ENCODE measurements at regions not wholly inside any gene's neighbourhood (a gene's known extent, or its start where the extent isn't known, plus 50 kb on each side); places are given as distances from the start of the nearest gene placed in this dataset.

- TF ChIP-seq ELF1 (IDR thresholded peaks at IDR 0.05): no peak
- TF ChIP-seq CTCF (IDR thresholded peaks at IDR 0.05): no peak
- no peak for TF ChIP-seq TAF1 (IDR thresholded peaks at IDR 0.05; ENCODE audit: borderline replicate concordance, low read depth, low read length)
- TF ChIP-seq SMC3 (IDR thresholded peaks at IDR 0.05; ENCODE audit: low read depth, low read length): no peak
- no peak for TF ChIP-seq JUND (IDR thresholded peaks at IDR 0.05)
- no peak for TF ChIP-seq RFX5 (IDR thresholded peaks at IDR 0.05; ENCODE audit: low read length)
- no peak for TF ChIP-seq TEAD4 (IDR thresholded peaks at IDR 0.05; ENCODE audit: borderline replicate concordance, insufficient read depth)
- TF ChIP-seq POLR2AphosphoS5 (IDR thresholded peaks at IDR 0.05; ENCODE audit: low read depth, low read length): no peak
- TF ChIP-seq, protein P1, sequence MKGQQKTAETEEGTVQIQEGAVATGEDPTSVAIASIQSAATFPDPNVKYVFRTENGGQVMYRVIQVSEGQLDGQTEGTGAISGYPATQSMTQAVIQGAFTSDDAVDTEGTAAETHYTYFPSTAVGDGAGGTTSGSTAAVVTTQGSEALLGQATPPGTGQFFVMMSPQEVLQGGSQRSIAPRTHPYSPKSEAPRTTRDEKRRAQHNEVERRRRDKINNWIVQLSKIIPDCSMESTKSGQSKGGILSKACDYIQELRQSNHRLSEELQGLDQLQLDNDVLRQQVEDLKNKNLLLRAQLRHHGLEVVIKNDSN (IDR thresholded peaks at IDR 0.05; ENCODE audit: borderline replicate concordance, low read depth): no peak
- no peak for TF ChIP-seq MXI1 (IDR thresholded peaks at IDR 0.05; ENCODE audit: low read depth, low read length)
These were observed 400.3 kb downstream of the CADM1 start for GRCh38 chr11:115103921-115104320.
